Effector memory CD8-positive, alpha-beta T cell (primary cell): ENCODE measurements at regions not wholly inside any gene's neighbourhood (a gene's known extent, or its start where the extent isn't known, plus 50 kb on each side); places are given as distances from the start of the nearest gene placed in this dataset.

Source experiments
- ATAC-seq: fragments of 150-1000 bp; cut with Tn5 transposase; replicated peaks from 2 replicates; pipeline ENCODE4 v1.10.0; 2021; ENCODE audit warnings: mild to moderate bottlenecking, moderate library complexity
- DNase-seq, 3 experiments: peaks; one replicate each; pipeline ENCODE4 v3.0.0; 2021
- H3K27ac Mint-ChIP-seq, 2 donors: one replicate each; pipeline ENCODE4 v1.8.0; 2022; ENCODE audit warnings: mild to moderate bottlenecking in 2 of 2, mixed read lengths in 2 of 2, moderate library complexity in 2 of 2
- H3K27me3 Mint-ChIP-seq, 2 donors: one replicate each; pipeline ENCODE4 v1.8.0; 2022; ENCODE audit warnings: mixed read lengths in 2 of 2
- H3K36me3 Mint-ChIP-seq: one replicate; pipeline ENCODE4 v1.8.0; 2022; ENCODE audit warnings: mild to moderate bottlenecking, moderate library complexity, mixed read lengths; ENCODE audit not compliant: insufficient read depth
- H3K4me1 Mint-ChIP-seq, 2 donors: one replicate each; pipeline ENCODE4 v1.8.0; 2022; ENCODE audit warnings: low read depth in 2 of 2, mixed read lengths in 2 of 2
- H3K4me3 Mint-ChIP-seq, 2 donors: one replicate each; pipeline ENCODE4 v1.8.0; 2022; ENCODE audit warnings: mild to moderate bottlenecking in 2 of 2, mixed read lengths in 2 of 2, moderate library complexity in 2 of 2
- H3K9me3 Mint-ChIP-seq, 2 donors: one replicate each; pipeline ENCODE4 v1.8.0; 2022; ENCODE audit warnings: mixed read lengths in 2 of 2

GRCh38 chr16:74160759-74161158 is 135.9 kb upstream of the PSMD7 start:
- no peaks in the 10 kb centered on the region for H3K4me1 Mint-ChIP-seq
- H3K27me3 Mint-ChIP-seq: no peaks in the 10 kb centered on the region
- ATAC-seq (no peak), DNase-seq (no peak)
- no peak overlapping the region for H3K4me3 Mint-ChIP-seq
- no peak overlapping the region for H3K27ac Mint-ChIP-seq
- no peaks in the 10 kb centered on the region for H3K36me3 Mint-ChIP-seq
- peaks cover 0 to 6% of the 10 kb centered on the region in 2 donors for H3K9me3 Mint-ChIP-seq

- DNase-seq (no peak), ATAC-seq (no peak)
- Mint-ChIP-seq H3K27ac (no peak overlapping the region), H3K27me3 (no peaks in the 10 kb centered on the region), H3K4me1 (no peaks in the 10 kb centered on the region), H3K9me3 (peaks cover 4 to 7% of the 10 kb centered on the region in 2 donors), H3K4me3 (no peak overlapping the region), H3K36me3 (peaks cover 3% of the 10 kb centered on the region)
Measured at GRCh38 chr16:74153773-74154172, 142.8 kb upstream of the PSMD7 start.

- H3K4me3 Mint-ChIP-seq: no peak overlapping the region
- ATAC-seq: no peak
- no peaks in the 10 kb centered on the region for H3K27me3 Mint-ChIP-seq
- no peaks in the 10 kb centered on the region for H3K4me1 Mint-ChIP-seq
- H3K9me3 Mint-ChIP-seq: peaks cover 0 to under 1% of the 10 kb centered on the region in 2 donors
- peaks cover 3% of the 10 kb centered on the region for H3K36me3 Mint-ChIP-seq
- DNase-seq: no peak
- H3K27ac Mint-ChIP-seq: no peak overlapping the region
Measured at GRCh38 chr16:74146643-74147042, 150.0 kb upstream of the PSMD7 start.

GRCh38 chr16:74143171-74143570 is 153.4 kb upstream of the PSMD7 start:
- DNase-seq (no peak), ATAC-seq (no peak)
- Mint-ChIP-seq H3K27me3 (no peaks in the 10 kb centered on the region), H3K36me3 (no peaks in the 10 kb centered on the region), H3K4me1 (no peaks in the 10 kb centered on the region), H3K27ac (no peak overlapping the region), H3K9me3 (peaks cover 3 to 5% of the 10 kb centered on the region in 2 donors), H3K4me3 (no peak overlapping the region)

- no peaks in the 10 kb centered on the region for H3K36me3 Mint-ChIP-seq
- ATAC-seq (no peak), DNase-seq (no peak)
- H3K27ac Mint-ChIP-seq: no peak overlapping the region
- no peaks in the 10 kb centered on the region for H3K27me3 Mint-ChIP-seq
- no peaks in the 10 kb centered on the region for H3K4me1 Mint-ChIP-seq
- peaks cover 3 to 5% of the 10 kb centered on the region in 2 donors for H3K9me3 Mint-ChIP-seq
- no peak overlapping the region for H3K4me3 Mint-ChIP-seq
Measured at GRCh38 chr16:74141015-74141414, 155.6 kb upstream of the PSMD7 start.

- no peaks in the 10 kb centered on the region for H3K27me3 Mint-ChIP-seq
- no peak for ATAC-seq
Measured at GRCh38 chr16:74140557-74140956, 156.1 kb upstream of the PSMD7 start.

GRCh38 chr16:74123826-74124225 is 172.8 kb upstream of the PSMD7 start:
- no peak for ATAC-seq
- no peaks in the 10 kb centered on the region for H3K27me3 Mint-ChIP-seq
- H3K27ac Mint-ChIP-seq: no peak overlapping the region
- H3K4me1 Mint-ChIP-seq: no peaks in the 10 kb centered on the region
- H3K9me3 Mint-ChIP-seq: no peaks in the 10 kb centered on the region
- DNase-seq: no peak
- H3K36me3 Mint-ChIP-seq: no peaks in the 10 kb centered on the region
- no peak overlapping the region for H3K4me3 Mint-ChIP-seq

More at GRCh38 chr16:74140557-74140956, 156.1 kb upstream of the PSMD7 start:
- Mint-ChIP-seq H3K27ac (no peak overlapping the region), H3K4me1 (no peaks in the 10 kb centered on the region), H3K4me3 (no peak overlapping the region), H3K9me3 (peaks cover 3 to 5% of the 10 kb centered on the region in 2 donors), H3K36me3 (no peaks in the 10 kb centered on the region)
- no peak for DNase-seq

- H3K36me3 Mint-ChIP-seq: no peaks in the 10 kb centered on the region
- DNase-seq: no peak
- no peak for ATAC-seq
- H3K27me3 Mint-ChIP-seq: no peaks in the 10 kb centered on the region
- H3K4me3 Mint-ChIP-seq: no peak overlapping the region
- no peaks in the 10 kb centered on the region for H3K9me3 Mint-ChIP-seq
- H3K27ac Mint-ChIP-seq: no peak overlapping the region
- H3K4me1 Mint-ChIP-seq: no peaks in the 10 kb centered on the region
Measured at GRCh38 chr16:74123195-74123594, 173.4 kb upstream of the PSMD7 start.

- H3K27ac Mint-ChIP-seq: no peak overlapping the region
- no peak overlapping the region for H3K4me3 Mint-ChIP-seq
- no peaks in the 10 kb centered on the region for H3K4me1 Mint-ChIP-seq
- ATAC-seq (no peak), DNase-seq (no peak)
- H3K36me3 Mint-ChIP-seq: no peaks in the 10 kb centered on the region
- H3K9me3 Mint-ChIP-seq: peaks cover 0 to 2% of the 10 kb centered on the region in 2 donors
- H3K27me3 Mint-ChIP-seq: peaks cover 0 to 9% of the 10 kb centered on the region in 2 donors
Measured at GRCh38 chr16:74117798-74118197, 178.8 kb upstream of the PSMD7 start.

GRCh38 chr16:74113545-74113944 is 183.1 kb upstream of the PSMD7 start:
- Mint-ChIP-seq H3K27me3 (peaks cover 0 to 9% of the 10 kb centered on the region in 2 donors), H3K27ac (no peak overlapping the region), H3K4me1 (no peaks in the 10 kb centered on the region), H3K9me3 (peaks cover 0 to 2% of the 10 kb centered on the region in 2 donors), H3K36me3 (no peaks in the 10 kb centered on the region), H3K4me3 (no peak overlapping the region)
- ATAC-seq (no peak), DNase-seq (no peak)

GRCh38 chr16:74111456-74111982 is 185.1 kb upstream of the PSMD7 start:
- DNase-seq (no peak), ATAC-seq (no peak)
- Mint-ChIP-seq H3K9me3 (no peaks in the 10 kb centered on the region), H3K27ac (no peak overlapping the region), H3K36me3 (no peaks in the 10 kb centered on the region), H3K27me3 (no peaks in the 10 kb centered on the region), H3K4me3 (no peak overlapping the region), H3K4me1 (peaks cover 5 to 6% of the 10 kb centered on the region in 2 donors)

GRCh38 chr16:74107795-74108610 is 188.6 kb upstream of the PSMD7 start:
- peak overlapping the region; percentile 9 to 20 for H3K4me3 Mint-ChIP-seq
- no peak for DNase-seq
- H3K4me1 Mint-ChIP-seq: peaks cover 5 to 6% of the 10 kb centered on the region in 2 donors
- H3K36me3 Mint-ChIP-seq: no peaks in the 10 kb centered on the region
- H3K27ac Mint-ChIP-seq: no peak overlapping the region
- H3K9me3 Mint-ChIP-seq: peaks cover 0 to 3% of the 10 kb centered on the region in 2 donors
- no peak for ATAC-seq
- H3K27me3 Mint-ChIP-seq: no peaks in the 10 kb centered on the region

- ATAC-seq: no peak
- Mint-ChIP-seq H3K27ac (no peak overlapping the region), H3K36me3 (no peaks in the 10 kb centered on the region), H3K9me3 (peaks cover 0 to 3% of the 10 kb centered on the region in 2 donors), H3K4me3 (no peak overlapping the region), H3K27me3 (no peaks in the 10 kb centered on the region), H3K4me1 (peaks cover 5 to 6% of the 10 kb centered on the region in 2 donors)
- DNase-seq: no peak
Measured at GRCh38 chr16:74104022-74104421, 192.6 kb upstream of the PSMD7 start.
